GM20000 (cell line): ENCODE measurements at regions not wholly inside any gene's neighbourhood (a gene's known extent, or its start where the extent isn't known, plus 50 kb on each side); places are given as distances from the start of the nearest gene placed in this dataset.

ENCODE experiments used
- DNase-seq: peaks from one replicate; pipeline ENCODE4 v3.0.0; 2012; ENCODE audit warnings: low spot score
- CTCF ChIP-seq: IDR thresholded peaks from 2 replicates; pipeline ENCODE4 v1.5.1; 2012; ENCODE audit warnings: mild to moderate bottlenecking, control low read depth; ENCODE audit errors: extremely low read depth, missing control alignments

DNA sequence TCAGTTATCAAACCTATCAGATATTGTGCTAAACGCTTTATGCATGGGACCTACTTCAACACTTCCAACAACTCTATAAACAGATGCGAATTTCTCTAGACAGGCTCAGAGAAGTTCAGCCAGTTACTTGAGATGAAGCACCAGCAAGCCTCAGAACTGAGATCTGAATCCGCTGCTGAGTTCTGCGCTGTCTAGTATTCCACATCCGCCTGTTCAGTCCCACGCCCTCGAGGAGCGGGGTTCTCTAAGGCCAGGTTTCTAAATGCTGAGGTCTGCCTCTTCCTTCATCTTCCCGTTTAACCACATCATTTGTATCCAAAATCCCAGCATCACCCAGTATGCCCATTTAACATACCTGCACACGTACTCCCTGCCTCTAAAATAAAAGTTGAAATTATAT is 297.8 kb upstream of the ZNF32 start:
- TF ChIP-seq CTCF = no peak

DNA sequence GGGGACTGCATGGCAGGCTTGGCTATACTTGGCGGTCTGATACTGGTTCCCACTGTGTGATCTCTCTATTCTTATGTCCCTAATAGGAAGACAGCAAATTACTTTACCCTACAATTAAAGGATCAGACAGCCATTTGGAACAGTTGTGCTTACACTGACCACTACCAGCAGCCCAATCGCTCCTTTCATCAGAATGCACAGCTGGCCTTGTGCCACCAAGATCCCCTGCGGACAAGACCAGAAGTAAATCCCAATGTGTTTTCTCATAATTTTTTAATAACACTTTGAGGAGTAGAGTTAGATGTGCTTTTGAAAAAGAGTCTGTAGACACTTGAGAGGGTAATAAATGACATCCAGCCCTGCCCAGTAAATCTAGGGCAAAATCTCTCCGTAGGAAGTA is 297.2 kb upstream of the ZNF32 start:
- no peak for DNase-seq
- no peak for TF ChIP-seq CTCF

More for the DNA sequence above, 297.8 kb upstream of the ZNF32 start:
- no peak for DNase-seq

GRCh38 chr10:43945094-43945730 is 296.5 kb upstream of the ZNF32 start:
- no peak for TF ChIP-seq CTCF
- DNase-seq = no peak

DNA sequence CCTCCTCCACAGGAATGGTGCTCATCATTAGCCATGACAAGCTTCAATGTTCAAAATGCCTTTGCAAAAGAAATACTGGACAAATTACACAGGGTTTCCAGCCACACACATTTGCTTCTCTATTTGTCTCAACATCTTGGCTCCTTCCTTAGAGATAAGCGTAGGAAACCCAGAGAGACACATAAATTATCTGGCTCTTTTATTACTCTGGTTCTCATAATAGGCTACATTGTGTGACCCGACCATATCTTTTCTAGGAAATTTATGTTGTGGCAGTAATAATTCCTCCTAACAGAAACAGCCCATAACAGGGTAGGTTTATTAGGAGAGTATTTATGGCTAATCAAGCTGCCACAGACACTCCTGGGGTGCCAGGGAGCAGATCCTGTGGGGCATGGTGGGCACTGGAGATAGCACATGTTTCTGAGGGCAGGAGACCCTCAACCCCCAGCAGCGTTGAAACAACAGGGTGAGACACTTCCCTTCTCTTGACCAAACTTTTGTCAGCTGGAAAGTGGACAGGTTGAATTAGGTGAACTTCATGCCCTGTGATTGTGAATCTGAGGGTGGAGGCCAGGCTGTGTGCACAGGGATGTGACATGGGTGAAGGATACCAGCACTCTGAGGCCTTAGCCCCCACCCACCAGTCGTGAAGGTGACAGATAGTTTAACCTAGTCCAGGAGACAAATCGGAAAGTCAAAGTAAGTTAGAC is 295.9 kb upstream of the ZNF32 start:
- no peak for DNase-seq
- no peak for TF ChIP-seq CTCF

- no peak for TF ChIP-seq CTCF
- no peak for DNase-seq
These were observed 295.2 kb upstream of the ZNF32 start for GRCh38 chr10:43943818-43944360.

GRCh38 chr10:43943119-43943817 is 294.6 kb upstream of the ZNF32 start:
- no peak for TF ChIP-seq CTCF
- DNase-seq = no peak

DNA sequence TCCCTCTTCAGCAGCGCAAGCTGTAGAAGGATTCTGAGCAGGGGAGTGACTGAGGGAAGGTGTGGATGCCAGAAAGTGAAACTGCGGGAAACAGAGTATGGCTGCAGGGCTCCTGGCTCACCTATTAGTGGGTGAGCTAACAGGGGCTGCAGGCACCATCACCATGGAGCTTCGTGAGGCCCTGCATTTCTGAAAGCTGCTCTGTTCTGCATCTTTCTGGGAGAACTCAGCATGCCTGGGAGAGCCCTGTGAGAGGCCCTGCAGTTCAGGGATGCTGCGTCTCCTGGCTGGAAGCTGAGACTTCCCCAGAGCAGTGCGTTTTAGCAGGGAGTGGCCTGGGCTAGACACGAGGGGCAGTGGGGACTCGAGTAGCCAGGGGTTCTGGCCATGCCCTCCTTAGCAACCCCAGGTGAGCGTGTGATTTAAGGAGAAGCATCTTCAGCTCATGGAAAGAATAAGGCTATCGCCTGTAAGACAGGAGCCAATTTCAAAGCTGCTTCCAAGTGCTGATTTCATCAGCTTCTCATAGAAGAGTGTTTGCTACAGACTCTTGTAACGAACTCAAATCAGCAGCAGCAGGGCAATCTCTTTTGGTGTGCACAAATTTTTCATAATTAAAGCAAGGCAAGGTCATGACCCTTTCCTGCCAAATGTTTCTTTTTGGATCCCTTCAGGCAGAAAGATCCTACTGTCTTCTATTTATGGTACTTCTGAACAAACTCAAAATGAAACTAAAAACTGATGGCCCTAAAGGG is 293.6 kb upstream of the ZNF32 start:
- no peak for DNase-seq
- no peak for TF ChIP-seq CTCF
